GM15510 (cell line): ENCODE measurements at regions not wholly inside any gene's neighbourhood (a gene's known extent, or its start where the extent isn't known, plus 50 kb on each side); places are given as distances from the start of the nearest gene placed in this dataset.

ENCODE experiments used
- POLR2A ChIP-seq: IDR thresholded peaks from 3 replicates; pipeline ENCODE4 v1.6.1; 2011; ENCODE audit warnings: borderline replicate concordance; ENCODE audit not compliant: insufficient read length; ENCODE audit errors: extremely low read depth

DNA sequence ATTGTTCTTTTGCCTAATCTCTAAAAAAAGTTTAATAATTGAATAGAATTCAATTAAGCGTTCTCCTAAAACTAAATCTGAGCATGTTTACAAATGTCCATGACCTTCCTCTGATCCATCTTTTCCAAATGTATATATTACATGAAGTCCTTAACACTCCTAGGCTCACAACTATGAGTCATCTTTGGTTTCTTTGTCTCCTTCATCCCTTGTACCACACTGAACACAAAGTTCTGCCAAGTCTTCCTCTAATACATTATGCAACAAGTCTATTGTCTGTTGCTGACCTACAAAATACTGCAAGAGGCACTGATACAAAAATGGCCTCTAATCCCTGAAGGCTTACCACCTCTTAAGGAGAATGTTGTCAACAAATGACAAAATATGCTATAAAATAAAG, 550.2 kb downstream of the PYDC2 start:
- TF ChIP-seq POLR2A = no peak

DNA sequence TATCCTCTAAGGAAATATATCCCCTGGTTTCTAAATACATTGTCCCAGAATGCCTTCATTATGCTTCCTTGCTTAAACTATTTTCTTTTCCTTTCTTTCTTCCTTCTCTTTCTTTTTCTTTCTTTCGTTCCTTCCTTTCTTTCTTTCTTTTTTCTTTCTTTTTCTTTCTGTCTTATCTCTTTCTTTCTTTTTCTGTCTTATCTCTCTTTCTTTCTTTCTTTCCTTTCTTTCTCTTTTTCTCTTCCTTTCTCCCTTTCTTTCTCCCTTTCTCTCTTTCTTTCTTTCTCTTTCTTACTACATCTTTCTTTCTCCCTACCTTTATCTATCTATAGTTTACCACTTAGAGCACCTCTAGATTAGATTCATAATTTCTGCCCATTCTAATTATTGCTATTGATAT, 552.1 kb downstream of the PYDC2 start:
- no peak for TF ChIP-seq POLR2A

- no peak for TF ChIP-seq POLR2A
Observed at GRCh38 chr3:192022412-192022811, 561.4 kb downstream of the PYDC2 start.

DNA sequence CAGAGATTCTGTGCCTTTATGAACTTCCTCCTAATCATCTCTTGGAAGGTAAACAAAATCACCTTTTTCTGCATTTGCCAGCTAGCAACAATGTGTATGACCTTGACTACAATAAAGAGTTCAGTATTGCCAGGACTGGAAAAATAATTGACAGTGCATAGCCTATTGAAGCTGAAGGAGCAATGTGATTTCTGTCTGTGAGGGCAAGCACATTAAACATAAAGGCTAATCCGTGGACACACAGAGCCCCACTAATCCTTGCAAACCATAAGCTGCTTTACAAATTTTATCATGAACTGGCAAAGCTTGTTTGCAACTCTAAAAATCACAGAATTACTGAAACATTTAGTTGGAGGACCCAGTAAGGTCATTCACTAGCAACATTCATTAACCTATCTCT, 563.8 kb downstream of the PYDC2 start:
- no peak for TF ChIP-seq POLR2A

DNA sequence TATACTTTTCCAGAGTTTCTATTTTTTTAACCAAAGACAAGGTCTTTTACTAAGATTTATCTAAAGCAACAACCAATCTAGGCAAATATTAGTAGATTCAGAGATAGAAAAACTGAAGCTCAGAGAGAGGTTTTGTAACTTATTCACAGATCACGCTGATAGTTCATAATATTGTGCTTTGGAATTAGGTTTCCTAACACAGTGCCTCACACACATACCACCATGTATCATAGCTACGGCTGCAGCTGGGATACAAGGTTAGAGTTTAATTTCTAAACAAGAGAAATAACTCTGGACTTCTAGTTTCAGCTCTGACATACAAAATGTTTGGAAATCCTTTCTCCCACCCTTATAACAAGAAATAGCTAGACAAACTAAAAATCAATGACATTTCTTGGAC, 565.7 kb downstream of the PYDC2 start:
- TF ChIP-seq POLR2A = no peak

DNA sequence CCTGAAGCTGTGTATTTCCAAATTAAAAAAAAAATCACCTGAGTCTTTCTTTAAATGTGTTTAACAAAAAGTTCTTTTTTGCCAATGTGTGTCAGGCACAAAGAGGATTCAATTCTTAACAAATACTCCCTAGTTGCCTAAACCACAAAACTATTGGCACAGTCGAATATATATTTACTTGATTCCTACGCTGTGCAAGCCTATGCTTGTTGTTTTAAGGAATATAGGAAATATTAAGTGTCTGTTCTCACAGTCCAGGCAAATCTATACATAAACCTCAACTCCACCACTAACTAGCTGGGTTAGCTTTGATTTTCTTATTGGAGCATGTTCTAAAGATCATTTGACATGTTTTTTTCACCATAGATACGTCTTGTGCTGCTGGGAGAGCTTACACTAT, 571.0 kb downstream of the PYDC2 start:
- TF ChIP-seq POLR2A = no peak

GRCh38 chr3:192033246-192033645, 572.3 kb downstream of the PYDC2 start:
- no peak for TF ChIP-seq POLR2A

GRCh38 chr3:192038726-192039125, 577.8 kb downstream of the PYDC2 start:
- no peak for TF ChIP-seq POLR2A

- no peak for TF ChIP-seq POLR2A
Observed at GRCh38 chr3:192039593-192039992, 578.6 kb downstream of the PYDC2 start.

GRCh38 chr3:192040282-192041043, 579.5 kb downstream of the PYDC2 start:
- no peak for TF ChIP-seq POLR2A

DNA sequence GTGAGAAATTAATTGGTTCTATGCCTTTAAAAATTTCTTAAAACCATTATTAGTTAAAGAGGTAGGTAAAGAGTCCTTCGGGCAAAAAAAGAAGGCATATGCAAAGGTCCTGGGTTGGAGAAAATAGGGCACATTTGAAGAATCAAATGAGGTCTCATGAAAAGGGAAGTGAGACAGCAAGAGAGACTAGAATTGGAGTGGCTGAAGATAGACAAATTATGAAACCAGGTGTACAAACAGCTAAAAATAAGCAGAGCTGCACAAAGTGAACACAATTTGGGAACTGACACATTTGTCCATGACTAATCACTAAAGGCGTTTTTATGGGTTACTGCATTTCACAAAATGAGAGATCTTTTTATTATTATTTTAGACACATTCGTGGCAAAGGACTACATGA, 581.2 kb downstream of the PYDC2 start:
- no peak for TF ChIP-seq POLR2A

DNA sequence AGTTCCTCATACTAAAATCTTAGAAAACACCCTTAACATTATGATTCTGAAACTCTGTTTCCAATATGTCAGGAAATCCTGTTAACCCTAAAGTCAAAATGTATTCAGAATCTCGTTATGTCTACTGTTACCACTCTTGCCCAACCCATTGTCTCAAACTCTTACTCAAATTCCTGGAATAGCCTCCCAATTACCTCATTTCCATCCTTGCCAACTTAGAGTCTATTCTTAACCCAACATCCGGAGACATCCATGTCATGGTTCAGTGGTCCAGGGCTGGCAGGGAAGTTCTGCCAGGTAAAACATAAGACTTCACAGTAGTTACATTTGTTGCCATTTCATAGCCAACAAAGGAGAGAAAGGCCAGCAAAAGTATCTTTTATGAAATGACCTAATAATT, 593.9 kb downstream of the PYDC2 start:
- TF ChIP-seq POLR2A = no peak

- no peak for TF ChIP-seq POLR2A
Observed at GRCh38 chr3:192055946-192056345, 595.0 kb downstream of the PYDC2 start.

DNA sequence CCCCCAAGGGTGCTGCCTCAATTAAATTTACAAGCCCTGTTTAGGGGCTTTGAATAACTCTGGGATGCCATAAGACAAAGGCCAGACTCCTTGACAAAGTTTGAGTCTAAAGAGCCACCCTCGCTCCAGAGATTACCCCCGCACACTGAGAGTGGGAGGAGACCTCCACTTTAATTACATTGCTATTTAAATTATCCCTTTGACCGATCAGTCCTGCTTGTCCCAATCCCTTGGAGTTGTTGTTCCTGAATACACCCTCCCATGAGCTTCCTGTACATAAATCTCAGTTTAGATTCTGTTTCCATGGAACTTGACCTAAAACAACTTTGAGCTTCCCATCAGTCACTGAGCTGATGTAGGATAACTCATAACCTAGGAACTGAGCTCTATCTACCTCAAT, 596.3 kb downstream of the PYDC2 start:
- TF ChIP-seq POLR2A = no peak

DNA sequence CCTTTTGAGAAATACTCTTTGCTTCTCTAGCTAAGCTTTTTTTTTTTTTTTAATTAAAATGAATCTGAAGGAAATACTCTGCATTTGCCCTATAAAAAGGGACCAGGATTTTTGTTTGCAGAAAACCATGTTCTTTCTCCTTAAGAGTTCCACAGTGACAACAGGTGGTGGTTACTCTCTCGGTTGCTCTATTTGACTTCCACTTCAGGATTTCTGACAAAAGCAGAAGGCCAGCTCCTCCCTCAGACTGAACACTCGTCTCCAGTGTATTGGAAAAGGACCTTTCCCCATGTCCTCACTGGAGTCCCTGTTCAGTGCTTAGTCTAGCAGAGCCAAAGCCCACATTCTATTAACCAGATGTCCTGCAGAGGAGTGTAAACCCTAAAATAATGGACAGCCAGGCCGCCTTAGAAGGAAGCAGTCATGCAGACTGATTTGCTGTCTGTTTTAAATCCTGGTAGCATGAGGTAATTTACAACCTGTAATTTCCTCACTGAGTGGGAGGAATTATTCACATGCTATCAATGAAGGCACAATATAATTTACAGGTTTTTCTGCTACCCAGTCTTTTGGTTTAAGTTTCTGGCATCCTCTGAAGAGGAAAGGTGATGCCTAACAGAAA, 599.3 kb downstream of the PYDC2 start:
- no peak for TF ChIP-seq POLR2A

DNA sequence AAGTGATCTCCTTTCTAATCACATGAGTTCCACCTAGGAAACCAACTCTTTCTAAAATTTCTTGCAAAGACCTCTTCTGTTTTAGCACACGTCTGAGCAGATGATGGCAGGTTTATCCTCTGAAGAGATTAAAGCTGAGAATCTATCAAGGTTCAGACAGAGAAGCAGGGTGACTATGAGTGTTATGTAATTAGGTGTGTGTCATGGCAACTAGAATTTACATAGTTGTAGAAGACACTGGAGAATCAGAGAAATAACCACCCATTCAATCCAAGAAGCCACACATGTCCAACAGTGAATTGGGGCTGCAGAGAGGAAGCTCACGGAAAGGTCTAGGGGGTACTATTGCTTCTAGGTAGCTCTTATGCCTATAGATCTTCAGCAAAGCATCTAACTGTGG, 600.5 kb downstream of the PYDC2 start:
- TF ChIP-seq POLR2A = no peak
